ENCODE measurements at regions not wholly inside any gene's neighbourhood (a gene's known extent, or its start where the extent isn't known, plus 50 kb on each side); places are given as distances from the start of the nearest gene placed in this dataset.

- H3K9me3 ChIP-seq: no peaks in the 10 kb centered on the region
- no peaks in the 10 kb centered on the region for H3K27me3 ChIP-seq
- H3K4me1 ChIP-seq: no peaks in the 10 kb centered on the region
- H3K4me3 ChIP-seq: no peak overlapping the region
- no peak overlapping the region for H3K27ac ChIP-seq
- TF ChIP-seq POLR2A (IDR thresholded peaks at IDR 0.05) (no peak), CTCF (IDR thresholded peaks at IDR 0.05) (no peak)
- DNase-seq: no peak
- no peak for ATAC-seq
- intact Hi-C loops (cut with DNase I): no loop called here
- H3K36me3 ChIP-seq: no peaks in the 10 kb centered on the region
- WGBS, 4 donors: 65 to 77% (median 71%) methylated on average over 2 of the region's 2 CpGs
These were observed 70.7 kb upstream of the KCNMB2 start for GRCh38 chr3:178465260-178466180.

GRCh38 chr3:178472941-178473340, 63.3 kb upstream of the KCNMB2 start:
- no peaks in the 10 kb centered on the region for H3K4me1 ChIP-seq
- intact Hi-C loops (cut with DNase I): no loop called here
- no peak overlapping the region for H3K27ac ChIP-seq
- DNase-seq (no peak), ATAC-seq (no peak)
- no peaks in the 10 kb centered on the region for H3K27me3 ChIP-seq
- no peaks in the 10 kb centered on the region for H3K9me3 ChIP-seq
- no peak for TF ChIP-seq POLR2A (IDR thresholded peaks at IDR 0.05)
- no peak for TF ChIP-seq CTCF (IDR thresholded peaks at IDR 0.05)
- H3K36me3 ChIP-seq: no peaks in the 10 kb centered on the region
- no peak overlapping the region for H3K4me3 ChIP-seq

- Histone ChIP-seq H3K27ac (no peak overlapping the region), H3K27me3 (no peaks in the 10 kb centered on the region), H3K36me3 (no peaks in the 10 kb centered on the region), H3K4me1 (peaks cover 0 to 2% (median 0%) of the 10 kb centered on the region in 12 donors), H3K4me3 (no peak overlapping the region), H3K9me3 (no peaks in the 10 kb centered on the region)
- intact Hi-C loops (cut with DNase I): no loop called here
- DNase-seq (no peak), ATAC-seq (no peak)
- TF ChIP-seq CTCF (IDR thresholded peaks at IDR 0.05) (no peak), POLR2A (IDR thresholded peaks at IDR 0.05) (no peak)
- WGBS, 4 donors: 32 to 37% (median 36%) methylated on average over 4 of the region's 4 CpGs
These were observed 61.7 kb upstream of the KCNMB2 start for GRCh38 chr3:178474526-178474925.

GRCh38 chr3:178475062-178475461, 61.2 kb upstream of the KCNMB2 start:
- Histone ChIP-seq H3K4me3 (no peak overlapping the region), H3K4me1 (peaks cover 0 to 7% (median 0%) of the 10 kb centered on the region in 12 donors), H3K36me3 (no peaks in the 10 kb centered on the region), H3K27ac (no peak overlapping the region), H3K9me3 (no peaks in the 10 kb centered on the region), H3K27me3 (no peaks in the 10 kb centered on the region)
- ATAC-seq (peak in 3 of 4 donors; percentile 41 to 49 (median 45)), DNase-seq (peak in 1 of 5 donors; percentile 31)
- WGBS, 4 donors: 69 to 77% (median 76%) methylated on average over 3 of the region's 3 CpGs
- TF ChIP-seq POLR2A (IDR thresholded peaks at IDR 0.05) (no peak), CTCF (IDR thresholded peaks at IDR 0.05) (no peak)
- intact Hi-C loops (cut with DNase I): no loop called here

All from heart left ventricle (tissue), 16 donors.